RCC 7860 (cell line): ENCODE measurements at regions not wholly inside any gene's neighbourhood (a gene's known extent, or its start where the extent isn't known, plus 50 kb on each side); places are given as distances from the start of the nearest gene placed in this dataset.
A peak's percentile ranks its signal among the peaks of the same experiment; 100 is the strongest.

Experiments
- DNase-seq: peaks from one replicate; pipeline ENCODE4 v3.0.0-alpha.2; 2015; ENCODE audit warnings: low spot score
- FAIRE-seq: peaks from 2 replicates; lab custom pipeline; 2012; peaks lifted over from hg19 to GRCh38; lab: Jason Lieb, UNC

DNA sequence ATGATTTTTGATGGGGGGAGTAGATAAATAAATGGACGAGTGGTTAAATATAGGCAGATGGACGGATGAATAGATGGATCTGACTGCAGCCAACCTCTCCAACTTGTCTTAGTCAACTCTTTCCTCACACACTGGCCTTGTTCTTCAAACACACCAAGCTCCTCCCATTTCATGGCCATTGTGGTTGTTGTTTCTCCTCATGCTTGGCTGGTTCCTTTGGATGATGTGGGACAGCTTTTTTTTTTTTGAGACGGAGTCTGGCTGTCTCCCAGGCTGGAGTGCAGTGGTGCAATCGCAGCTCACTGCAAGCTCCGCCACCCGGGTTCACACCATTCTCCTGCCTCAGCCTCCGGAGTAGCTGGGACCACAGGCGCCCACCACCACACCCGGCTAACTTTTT lies 155.2 kb downstream of the ZNF281 start:
- FAIRE-seq: peak; percentile 66
- DNase-seq: peak; percentile 58

DNA sequence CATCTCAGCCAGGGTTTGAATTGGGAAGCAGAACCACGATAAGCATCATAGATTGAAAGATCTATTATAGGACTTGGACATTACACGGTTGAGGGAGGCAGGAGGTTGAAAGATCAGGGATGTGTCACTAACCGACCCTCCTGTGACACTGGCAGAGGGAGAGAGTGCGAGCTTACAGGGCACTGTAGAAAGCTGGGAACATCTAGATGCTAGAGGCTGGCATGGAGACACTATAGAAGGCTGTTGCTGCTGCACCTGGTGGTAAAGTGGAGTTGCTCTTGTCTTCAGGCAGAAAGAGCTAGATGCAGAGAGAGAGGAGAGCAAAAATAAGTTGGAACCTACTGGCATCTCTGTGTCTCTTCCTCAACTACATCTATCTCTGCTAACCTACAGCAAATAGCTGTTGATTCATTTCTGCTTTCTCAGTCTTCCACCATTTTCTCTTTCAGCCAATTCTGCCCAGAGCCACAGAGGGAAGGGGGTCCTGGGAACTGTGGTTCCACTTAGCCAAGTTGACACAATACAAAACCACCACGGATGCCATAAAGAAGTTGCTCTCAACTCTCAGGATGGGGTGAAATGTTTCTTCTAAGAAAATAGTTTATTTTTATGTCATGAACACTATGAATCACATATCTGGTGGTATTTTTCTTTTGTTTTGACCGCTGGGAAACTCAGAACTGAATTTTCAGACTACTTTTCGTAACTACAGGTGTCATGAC lies 155.9 kb downstream of the ZNF281 start:
- DNase-seq (no peak), FAIRE-seq (no peak)

DNA sequence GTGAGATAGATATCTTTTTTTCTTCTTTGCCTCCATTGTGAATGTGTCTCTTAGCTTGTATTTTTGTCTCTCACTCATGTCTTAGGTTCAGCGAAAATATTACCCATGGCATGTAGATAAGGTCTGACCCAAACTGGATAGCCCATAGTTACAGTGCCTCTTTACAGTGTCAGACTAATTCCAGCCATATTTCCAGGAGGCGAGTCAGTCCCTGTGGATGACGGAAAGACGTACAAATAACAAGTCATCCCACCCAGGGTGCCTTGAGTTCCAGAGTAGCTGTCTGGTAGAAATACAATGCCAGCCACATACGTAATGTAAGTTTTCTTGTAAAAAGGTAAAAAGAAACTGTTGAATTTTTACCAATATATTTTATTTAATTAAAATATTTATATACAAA lies 157.3 kb downstream of the ZNF281 start:
- no peak for FAIRE-seq
- DNase-seq: no peak

DNA sequence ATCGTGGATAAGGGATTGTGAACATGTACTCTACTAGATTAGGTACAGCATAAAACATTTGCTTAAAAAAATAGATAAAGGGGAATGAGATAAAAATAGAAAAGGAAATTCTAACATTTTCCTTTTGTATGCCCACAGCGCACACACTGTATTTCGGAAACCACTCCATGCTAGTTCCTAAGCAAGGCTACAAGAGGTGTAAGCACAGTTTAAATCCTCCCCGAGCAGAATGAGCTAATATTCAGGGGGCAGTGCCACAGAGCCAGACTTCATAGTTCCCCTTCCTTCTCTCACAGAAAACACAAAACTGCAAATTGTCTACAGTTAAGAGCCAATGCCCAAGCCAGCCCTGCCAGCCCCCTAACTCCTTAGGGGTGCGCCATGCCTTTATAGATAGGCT lies 159.4 kb downstream of the ZNF281 start:
- FAIRE-seq (no peak), DNase-seq (no peak)

DNA sequence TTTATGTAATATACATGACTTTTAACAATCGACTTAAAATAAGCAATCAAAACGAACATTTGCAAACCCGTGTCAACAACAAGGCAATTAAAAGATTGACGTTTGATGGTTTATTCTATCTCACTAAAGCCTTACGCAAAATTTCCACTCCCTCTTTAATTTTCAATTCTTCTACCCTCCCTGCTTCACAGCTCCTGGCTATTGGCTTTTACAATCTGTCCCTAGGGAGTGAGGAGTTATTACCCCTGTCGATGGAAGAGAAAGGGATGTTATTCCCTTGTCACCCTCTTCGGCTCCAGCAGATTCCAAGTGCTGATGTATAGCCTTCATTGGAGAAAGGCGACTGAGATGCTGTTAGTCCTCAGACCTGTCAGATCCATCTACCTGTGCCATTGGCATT lies 161.3 kb downstream of the ZNF281 start:
- no peak for FAIRE-seq

DNA sequence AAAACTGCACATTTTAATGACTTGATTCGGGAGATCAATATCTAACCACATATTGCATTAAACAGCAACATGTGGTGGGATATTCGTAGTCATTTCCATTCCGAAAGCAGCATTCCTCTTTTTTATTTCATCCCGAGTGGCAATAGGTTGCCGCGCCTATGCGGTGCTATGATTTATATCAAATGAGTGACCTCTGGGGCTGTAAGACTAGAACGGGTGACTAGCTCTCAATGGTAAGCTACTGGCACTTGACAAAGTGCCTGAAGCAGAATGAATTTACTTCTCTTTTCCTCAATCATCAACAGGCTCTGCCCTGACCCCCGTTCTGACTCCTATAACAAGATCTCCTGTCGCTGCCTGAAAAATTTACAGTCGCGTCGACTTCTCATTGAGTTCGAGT lies 162.3 kb downstream of the ZNF281 start:
- FAIRE-seq (no peak), DNase-seq (no peak)

More for the DNA sequence above, 161.3 kb downstream of the ZNF281 start:
- no peak for DNase-seq

DNA sequence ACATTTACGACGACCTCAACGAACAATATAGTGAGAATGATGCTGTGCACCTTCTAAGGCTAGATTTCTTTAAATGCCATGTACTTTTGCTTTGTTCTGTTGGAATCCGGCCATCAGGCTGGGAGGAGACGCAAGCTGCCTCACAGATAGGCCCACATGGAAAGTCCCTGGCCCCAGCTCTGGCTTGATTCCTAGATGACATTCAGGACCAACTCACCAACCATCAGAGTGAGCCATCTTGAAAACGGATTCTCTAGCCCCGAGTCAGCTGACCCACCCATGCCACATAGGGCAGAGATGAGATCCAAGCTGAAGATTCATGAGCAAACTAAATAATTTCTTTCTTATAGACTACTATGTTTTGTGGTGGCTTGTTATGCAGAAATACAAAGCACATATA lies 164.4 kb downstream of the ZNF281 start:
- peak; percentile 27 for FAIRE-seq
- DNase-seq: peak; percentile 63

DNA sequence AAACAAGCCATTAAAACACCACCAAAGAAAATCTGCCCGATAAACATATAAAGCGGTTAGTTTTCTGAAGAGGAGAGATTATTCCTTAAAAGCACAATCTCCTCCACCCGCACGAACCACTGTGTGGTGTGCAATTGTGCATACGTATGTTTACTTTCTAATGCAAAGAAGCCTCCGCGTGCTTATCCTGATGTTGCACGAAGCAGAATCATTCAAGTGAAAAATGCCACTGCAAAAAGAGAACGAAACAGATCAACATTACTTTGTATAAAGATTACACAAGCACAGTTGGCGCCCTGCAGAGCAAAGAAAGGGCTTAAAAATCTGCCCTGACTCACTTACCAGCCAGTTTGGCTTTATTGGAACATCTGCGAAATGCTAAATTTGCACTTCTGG lies 166.8 kb downstream of the ZNF281 start:
- no peak for DNase-seq
- no peak for FAIRE-seq

DNA sequence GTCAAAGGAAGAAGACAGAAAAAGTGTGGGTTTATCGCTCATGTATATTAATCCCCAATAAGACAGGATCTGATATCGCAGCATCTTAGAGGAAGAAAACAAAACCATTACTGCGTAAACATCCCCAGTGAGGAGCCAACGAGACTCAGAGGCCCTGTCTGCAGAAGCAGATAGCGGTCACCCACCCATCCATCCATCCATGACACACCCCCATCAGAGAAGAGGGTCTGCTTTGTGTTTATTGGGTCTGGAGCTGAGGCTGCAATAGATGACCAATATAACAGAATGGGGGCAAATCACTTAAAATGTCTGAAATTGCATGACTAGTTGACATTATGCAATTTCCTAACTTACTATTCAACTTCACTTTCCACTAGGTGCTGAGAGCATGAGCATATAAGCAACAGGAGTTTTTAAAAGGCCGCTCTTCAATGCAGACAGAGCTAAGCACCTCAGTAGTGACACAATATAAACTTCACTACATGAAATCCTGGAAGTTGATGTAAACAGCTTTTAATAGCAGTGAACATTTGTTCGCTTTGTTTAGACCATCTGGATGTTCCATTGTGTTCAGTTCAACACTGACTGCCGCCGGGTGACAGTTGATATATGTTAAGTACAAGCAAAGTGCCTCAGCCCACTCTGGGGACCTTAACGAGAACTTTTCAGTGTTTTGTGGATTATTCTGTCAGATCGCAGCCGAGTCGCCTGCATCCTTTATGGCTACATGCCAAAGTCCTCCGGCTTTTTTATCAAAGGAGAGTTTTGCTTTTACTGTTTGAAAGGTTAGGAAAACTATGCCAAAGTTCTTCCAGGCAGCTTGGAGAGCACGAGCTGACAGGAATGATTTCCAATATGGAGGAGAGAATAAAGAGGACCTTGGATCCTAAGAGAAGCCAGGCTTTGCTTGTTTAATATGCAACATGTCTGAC lies 167.5 kb downstream of the ZNF281 start:
- DNase-seq: no peak
- no peak for FAIRE-seq

DNA sequence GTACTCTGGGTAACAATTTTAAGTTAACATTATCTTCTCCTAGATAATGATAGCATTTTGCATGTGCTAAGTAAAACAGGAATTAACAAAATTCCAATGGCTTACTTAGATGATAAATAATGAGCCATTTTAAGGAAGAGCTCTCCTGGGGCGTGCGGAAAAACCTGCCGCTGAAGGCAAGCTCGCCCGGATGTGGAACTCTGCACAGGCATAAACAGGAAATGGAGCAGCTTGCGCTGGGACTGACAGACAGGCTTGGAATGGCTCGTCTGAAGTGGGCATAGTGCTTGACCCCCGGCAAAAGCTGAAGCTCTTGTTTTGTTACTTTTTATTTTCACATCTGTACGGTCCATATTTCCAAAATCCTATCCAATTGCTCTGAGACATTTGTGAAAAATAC lies 169.2 kb downstream of the ZNF281 start:
- FAIRE-seq: no peak
- no peak for DNase-seq

DNA sequence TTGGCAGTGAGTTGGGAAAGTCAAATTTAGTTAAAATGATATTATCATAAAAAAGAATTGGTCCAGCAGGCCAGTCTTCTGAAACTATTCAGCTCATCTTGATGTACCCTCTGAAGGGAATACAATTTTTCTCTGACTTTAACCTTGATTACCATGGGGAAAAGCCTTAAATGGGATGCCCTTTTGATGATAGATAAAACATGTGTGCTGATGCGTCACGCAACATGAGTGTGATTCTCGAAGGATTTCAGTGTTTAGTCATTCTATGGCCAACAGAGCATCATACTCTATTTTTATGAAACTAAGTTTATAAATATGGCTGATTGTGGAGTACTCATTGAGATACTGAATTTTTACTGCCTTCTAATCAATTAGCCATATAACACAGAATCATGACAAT lies 171.5 kb downstream of the ZNF281 start:
- FAIRE-seq (no peak), DNase-seq (no peak)

DNA sequence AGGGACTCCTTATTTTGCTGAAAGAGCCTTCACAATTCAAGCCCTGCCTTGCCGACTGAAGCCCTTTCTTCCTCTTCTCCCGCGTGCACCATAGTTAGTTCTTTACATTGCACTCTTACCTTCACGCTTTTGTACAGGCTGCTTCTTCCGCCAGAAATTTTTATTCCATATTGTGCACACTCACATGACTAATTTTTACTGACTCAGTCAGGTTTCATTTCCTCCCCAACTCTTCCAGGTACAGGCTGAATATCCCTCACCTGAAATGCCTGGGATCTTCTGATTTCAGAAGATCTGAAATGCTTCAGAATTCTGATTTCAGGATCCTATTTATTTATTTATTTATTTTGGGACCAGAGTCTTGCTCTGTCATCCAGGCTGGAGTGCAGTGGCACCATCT lies 172.8 kb downstream of the ZNF281 start:
- FAIRE-seq (no peak), DNase-seq (no peak)

DNA sequence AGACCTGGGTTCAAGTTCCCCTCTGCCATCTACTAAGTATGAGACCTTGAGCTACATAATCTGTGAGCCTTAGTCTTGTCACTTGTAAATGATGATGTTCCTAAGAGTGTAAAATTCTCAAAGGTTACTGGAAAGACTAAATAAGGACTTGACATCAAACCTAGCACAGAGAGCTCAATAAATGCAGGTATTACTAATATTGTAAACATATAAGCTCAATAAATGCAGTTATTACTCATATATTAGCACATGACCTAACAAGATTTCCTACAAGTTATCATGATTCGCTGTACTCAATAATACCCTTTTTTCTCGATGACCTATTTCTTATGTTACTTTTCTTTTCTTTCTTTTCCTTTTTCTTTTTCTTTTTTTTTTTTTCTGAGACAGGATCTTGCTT lies 174.9 kb downstream of the ZNF281 start:
- no peak for DNase-seq
- FAIRE-seq: no peak

DNA sequence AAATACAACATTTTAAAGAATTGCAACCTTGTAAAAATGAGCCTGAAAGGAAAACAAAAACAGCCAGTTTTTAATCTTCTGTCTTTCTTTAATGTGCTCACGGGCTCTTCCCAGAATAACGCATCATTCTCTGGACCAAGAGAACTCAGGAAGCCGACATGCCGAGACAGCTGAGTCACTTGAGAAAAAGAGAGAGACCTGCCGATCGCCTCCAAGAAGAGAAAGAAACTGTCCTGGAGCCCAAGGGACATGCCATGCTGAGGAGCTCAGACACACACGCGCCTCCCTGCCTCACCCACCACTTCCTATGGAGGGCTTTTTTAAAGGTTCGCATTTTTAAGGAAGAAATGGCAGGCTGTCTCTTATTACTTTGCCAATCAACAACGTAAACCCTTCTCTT lies 176.4 kb downstream of the ZNF281 start:
- no peak for FAIRE-seq
- DNase-seq: peak; percentile 24

DNA sequence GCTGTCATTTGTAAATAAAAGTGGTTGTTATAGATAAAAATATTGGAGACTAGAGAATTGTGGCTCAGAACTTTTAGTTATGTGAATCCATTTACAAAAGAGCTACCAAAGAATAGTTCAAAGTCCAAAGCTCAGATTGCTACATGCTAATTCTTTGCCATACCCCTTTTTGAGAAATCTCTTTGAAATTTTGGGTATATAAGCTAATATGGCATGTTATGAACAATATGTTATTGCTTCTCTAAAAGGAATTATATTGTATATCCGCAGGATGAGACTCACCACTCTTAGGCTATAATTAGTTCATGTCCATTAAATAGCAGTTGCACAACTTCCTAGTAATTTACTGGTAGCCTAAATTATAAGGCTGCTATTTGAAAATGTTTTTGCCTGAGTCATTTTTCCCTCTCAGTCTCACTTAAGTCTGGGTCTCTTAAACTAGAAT lies 178.0 kb downstream of the ZNF281 start:
- DNase-seq: no peak
- no peak for FAIRE-seq

DNA sequence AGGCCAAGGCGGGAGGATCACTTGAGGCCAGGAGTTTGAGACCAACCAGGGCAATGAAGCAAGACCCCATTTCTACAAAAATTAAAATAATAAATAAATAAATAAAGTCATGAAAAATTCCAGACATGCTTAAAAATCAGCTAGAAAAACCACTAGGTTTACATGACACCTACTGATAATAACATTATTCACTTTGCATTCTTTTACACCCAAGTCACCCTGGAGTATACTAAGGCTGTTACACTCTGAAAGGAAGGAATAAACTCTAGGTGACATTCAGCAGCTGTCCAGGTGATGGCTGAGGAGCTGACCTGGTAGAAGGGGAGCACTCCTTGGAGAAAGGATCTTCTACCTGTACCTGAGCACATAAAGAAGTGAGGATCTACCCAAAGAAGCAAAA lies 179.2 kb downstream of the ZNF281 start:
- FAIRE-seq: no peak

DNA sequence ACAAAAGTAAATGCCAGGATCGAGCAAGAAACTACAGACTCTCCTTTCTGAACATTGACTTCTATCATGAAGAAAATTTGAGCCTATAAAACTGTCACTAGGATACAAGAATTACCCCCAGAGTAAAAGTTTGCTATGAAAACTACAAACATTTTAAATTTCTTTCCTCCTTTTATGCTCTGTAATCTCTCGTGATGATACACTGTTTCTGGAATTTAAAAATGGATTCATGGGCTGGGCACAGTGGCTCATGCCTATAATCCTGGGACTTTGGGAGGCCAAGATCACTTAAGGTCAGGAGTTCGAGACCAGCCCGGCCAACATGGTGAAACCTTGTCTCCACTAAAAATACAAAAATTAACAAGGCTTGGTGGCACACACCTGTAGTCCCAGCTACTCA lies 181.3 kb downstream of the ZNF281 start:
- no peak for DNase-seq
- no peak for FAIRE-seq

More for the DNA sequence above, 179.2 kb downstream of the ZNF281 start:
- no peak for DNase-seq

DNA sequence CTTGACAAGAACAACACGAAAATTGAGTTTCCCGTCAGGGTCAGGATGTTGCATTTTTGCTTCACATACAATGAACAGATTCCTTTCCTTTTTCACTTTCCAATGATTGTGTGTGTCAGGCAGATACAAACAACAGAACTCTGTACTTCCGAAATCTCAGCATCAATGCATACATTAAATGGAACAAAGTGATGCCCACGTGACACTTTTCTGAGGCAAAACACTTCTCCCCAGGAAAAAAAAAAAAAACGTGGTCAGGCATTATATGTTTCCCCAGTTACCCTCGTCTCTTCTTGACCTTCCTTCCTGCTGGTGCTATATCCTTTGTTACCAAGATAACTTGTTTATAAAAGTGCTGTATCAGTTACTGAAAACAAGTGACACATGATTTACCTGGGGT lies 181.8 kb downstream of the ZNF281 start:
- DNase-seq (no peak), FAIRE-seq (no peak)
